ENCODE measurements at regions not wholly inside any gene's neighbourhood (a gene's known extent, or its start where the extent isn't known, plus 50 kb on each side); places are given as distances from the start of the nearest gene placed in this dataset.

GRCh38 chr3:159929171-159930141 is 59.2 kb upstream of the IL12A start:
- DNase-seq (ENCODE audit: low read depth), result peak; percentile 64

- DNase-seq (ENCODE audit: low read depth), result no peak
Measured at GRCh38 chr3:159934216-159934615, 54.4 kb upstream of the IL12A start.

GRCh38 chr3:159936541-159936940 is 52.1 kb upstream of the IL12A start:
- no peak for DNase-seq (ENCODE audit: low read depth)

DNA sequence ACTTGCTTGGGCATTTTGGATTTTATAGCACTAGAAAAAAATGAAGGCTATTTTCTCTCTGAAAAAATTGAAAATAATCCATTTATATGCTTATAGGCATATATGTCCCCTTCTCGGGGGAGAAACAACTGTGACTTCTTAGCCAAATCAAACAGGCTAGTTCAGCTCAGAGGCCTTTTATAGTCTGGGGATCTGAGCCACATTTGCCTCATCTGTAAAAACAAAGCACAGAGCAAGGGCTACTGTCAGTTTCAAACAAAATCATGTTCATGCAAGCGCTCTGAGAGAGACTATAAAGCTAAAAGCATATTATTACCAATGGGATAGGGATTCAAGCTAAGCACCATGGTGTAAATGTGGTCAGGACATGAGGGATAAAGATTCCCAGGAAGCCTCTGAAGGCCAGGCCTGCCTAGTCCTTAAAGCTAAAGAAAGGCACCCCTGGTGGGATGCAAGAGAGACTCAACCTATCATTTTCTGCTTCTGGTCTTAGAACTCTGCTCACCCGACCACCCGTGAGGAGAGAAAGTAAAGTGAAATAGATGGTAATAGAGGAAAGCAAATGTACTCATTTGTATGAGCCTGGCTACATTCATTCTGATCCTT is 51.0 kb upstream of the IL12A start:
- DNase-seq (ENCODE audit: low read depth), result no peak

- no peak for DNase-seq (ENCODE audit: low read depth)
Measured at GRCh38 chr3:159938714-159939113, 49.9 kb upstream of the IL12A start.

Data from GM04504 (cell line).